Skeletal muscle cell (primary cell): ENCODE measurements at regions not wholly inside any gene's neighbourhood (a gene's known extent, or its start where the extent isn't known, plus 50 kb on each side); places are given as distances from the start of the nearest gene placed in this dataset.
"Not testable (repeated sequence)": the region's sequence is repeated elsewhere in the genome, so short reads cannot be mapped to it uniquely, and the experiment has no call there.

Experiments
- DNase-seq: peaks from one replicate; pipeline ENCODE4 v3.0.0-alpha.2; 2010; ENCODE audit warnings: low read depth
- H3K4me3 ChIP-seq: 2 replicates; pipeline ENCODE4 v1.5.1; 2011; ENCODE audit warnings: low read depth, mild to moderate bottlenecking, control low read depth, low read length, moderate library complexity

GRCh38 chr13:47892374-47892773 is 108.7 kb downstream of the SUCLA2 start:
- DNase-seq = no peak
- no peak overlapping the region for H3K4me3 ChIP-seq

- no peak for DNase-seq
Observed at GRCh38 chr13:47890146-47890814, 110.8 kb downstream of the SUCLA2 start.

GRCh38 chr13:47886314-47886713 is 114.8 kb downstream of the SUCLA2 start:
- DNase-seq = no peak

More at GRCh38 chr13:47890146-47890814, 110.8 kb downstream of the SUCLA2 start:
- no peak overlapping the region for H3K4me3 ChIP-seq

GRCh38 chr13:47875201-47875600 is 125.9 kb downstream of the SUCLA2 start:
- no peak overlapping the region for H3K4me3 ChIP-seq

More at GRCh38 chr13:47886314-47886713, 114.8 kb downstream of the SUCLA2 start:
- H3K4me3 ChIP-seq = no peak overlapping the region

GRCh38 chr13:47873987-47874386 is 127.1 kb downstream of the SUCLA2 start:
- H3K4me3 ChIP-seq = not testable (repeated sequence)

More at GRCh38 chr13:47875201-47875600, 125.9 kb downstream of the SUCLA2 start:
- DNase-seq = no peak

GRCh38 chr13:47873319-47873718 is 127.8 kb downstream of the SUCLA2 start:
- not testable (repeated sequence) for H3K4me3 ChIP-seq

More at GRCh38 chr13:47873987-47874386, 127.1 kb downstream of the SUCLA2 start:
- DNase-seq = not testable (repeated sequence)

GRCh38 chr13:47869776-47870175 is 131.3 kb downstream of the SUCLA2 start:
- DNase-seq = no peak
- H3K4me3 ChIP-seq = no peak overlapping the region

More at GRCh38 chr13:47873319-47873718, 127.8 kb downstream of the SUCLA2 start:
- DNase-seq = not testable (repeated sequence)

GRCh38 chr13:47865883-47866282 is 135.2 kb downstream of the SUCLA2 start:
- DNase-seq = no peak
- no peak overlapping the region for H3K4me3 ChIP-seq

- no peak for DNase-seq
- no peak overlapping the region for H3K4me3 ChIP-seq
Observed at GRCh38 chr13:47862841-47863240, 138.2 kb downstream of the SUCLA2 start.

GRCh38 chr13:47859165-47859564 is 141.9 kb downstream of the SUCLA2 start:
- H3K4me3 ChIP-seq = no peak overlapping the region
- peak; percentile 14 for DNase-seq

GRCh38 chr13:47858042-47859025 is 142.7 kb downstream of the SUCLA2 start:
- peak; percentile 84 for DNase-seq
- H3K4me3 ChIP-seq = no peak overlapping the region

- peak; percentile 33 for DNase-seq
- no peak overlapping the region for H3K4me3 ChIP-seq
Observed at GRCh38 chr13:47853236-47853635, 147.8 kb downstream of the SUCLA2 start.

GRCh38 chr13:47846886-47847285 is 154.2 kb downstream of the SUCLA2 start:
- no peak overlapping the region for H3K4me3 ChIP-seq
- DNase-seq = no peak

GRCh38 chr13:47845981-47846380 is 155.1 kb downstream of the SUCLA2 start:
- H3K4me3 ChIP-seq = no peak overlapping the region
- no peak for DNase-seq

GRCh38 chr13:47843005-47843404 is 158.1 kb downstream of the SUCLA2 start:
- DNase-seq = no peak
- H3K4me3 ChIP-seq = no peak overlapping the region

- H3K4me3 ChIP-seq = no peak overlapping the region
- no peak for DNase-seq
Observed at GRCh38 chr13:47841151-47841550, 159.9 kb downstream of the SUCLA2 start.

GRCh38 chr13:47837906-47838305 is 163.2 kb downstream of the SUCLA2 start:
- H3K4me3 ChIP-seq = no peak overlapping the region
- DNase-seq = no peak

- no peak for DNase-seq
- no peak overlapping the region for H3K4me3 ChIP-seq
Observed at GRCh38 chr13:47837104-47837880, 163.8 kb downstream of the SUCLA2 start.

GRCh38 chr13:47835470-47836228 is 165.4 kb downstream of the SUCLA2 start:
- DNase-seq = no peak
- no peak overlapping the region for H3K4me3 ChIP-seq
